Hematopoietic multipotent progenitor cell treated with erythropoietin and hydrocortisone succinate and interleukin-3 and kit ligand, for 6 days (in vitro differentiated cells): ENCODE measurements at regions not wholly inside any gene's neighbourhood (a gene's known extent, or its start where the extent isn't known, plus 50 kb on each side); places are given as distances from the start of the nearest gene placed in this dataset.

Experiments used
- DNase-seq: peaks from one replicate; pipeline ENCODE4 v3.0.0-alpha.2; 2015

DNA sequence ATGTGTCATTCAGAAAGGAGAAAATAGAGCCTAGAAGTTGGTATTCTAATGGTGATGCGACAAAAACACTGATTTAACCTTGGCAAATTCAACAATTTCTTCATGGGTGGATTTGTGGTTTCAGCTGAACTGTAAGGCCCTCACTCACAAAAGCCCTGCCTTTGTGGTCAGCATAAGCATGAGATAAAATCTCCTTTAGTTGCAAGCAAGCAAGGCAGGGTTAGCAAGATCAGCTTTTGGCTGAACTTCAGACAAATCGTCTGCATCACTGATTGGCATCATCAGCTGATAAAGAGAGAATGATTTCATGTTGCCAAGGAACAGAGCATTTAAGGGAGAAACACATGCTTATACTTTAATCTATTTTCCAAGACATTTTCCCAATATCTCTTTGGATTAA is 2582.2 kb downstream of the PCDH7 start:
- peak; percentile 20 for DNase-seq

GRCh38 chr4:33306131-33306530 is 2586.0 kb downstream of the PCDH7 start:
- DNase-seq: no peak

- DNase-seq: no peak
Observed at GRCh38 chr4:33316033-33316432, 2595.9 kb downstream of the PCDH7 start.

GRCh38 chr4:33316578-33316977 is 2596.4 kb downstream of the PCDH7 start:
- DNase-seq: no peak

DNA sequence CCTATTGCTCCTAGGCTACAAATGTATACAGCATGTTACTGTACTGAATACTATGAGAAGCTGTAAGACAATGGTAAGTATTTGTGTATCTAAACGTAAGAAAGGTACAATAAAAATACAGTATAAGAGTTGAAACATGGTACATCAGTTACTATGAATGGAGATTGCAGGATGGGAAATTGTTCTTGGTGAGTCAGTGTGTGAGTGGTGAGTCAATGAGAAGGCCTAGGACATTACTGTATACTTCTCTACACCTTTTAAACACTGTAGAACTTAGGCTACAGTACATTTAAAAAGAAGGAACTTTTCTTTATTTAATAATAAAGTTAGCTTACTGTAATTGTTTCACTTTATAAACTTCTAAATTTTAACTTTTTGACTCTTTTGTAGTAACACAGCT is 2603.2 kb downstream of the PCDH7 start:
- DNase-seq: no peak

GRCh38 chr4:33334416-33334815 is 2614.2 kb downstream of the PCDH7 start:
- DNase-seq: no peak

GRCh38 chr4:33339762-33340161 is 2619.6 kb downstream of the PCDH7 start:
- DNase-seq: no peak

GRCh38 chr4:33340168-33340567 is 2620.0 kb downstream of the PCDH7 start:
- no peak for DNase-seq

- DNase-seq: no peak
Observed at GRCh38 chr4:33349376-33349775, 2629.2 kb downstream of the PCDH7 start.

DNA sequence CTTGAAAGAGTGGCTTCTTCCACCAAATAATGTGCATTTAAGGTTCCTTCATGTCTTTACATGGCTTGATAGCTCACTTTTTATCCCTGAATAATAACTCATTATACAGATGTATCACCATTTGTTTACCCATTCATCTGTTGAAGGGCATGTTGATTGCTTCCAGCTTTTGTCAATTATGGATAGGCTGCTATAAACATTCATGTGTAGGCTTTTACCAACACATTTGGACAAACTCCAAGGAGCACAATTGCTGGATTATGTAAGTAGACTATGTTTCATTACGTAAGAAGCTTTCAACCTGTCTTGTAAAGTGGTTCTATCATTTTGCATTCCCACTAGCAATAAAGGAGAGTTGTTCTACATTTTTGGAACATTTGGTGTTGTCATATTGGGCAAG is 2637.0 kb downstream of the PCDH7 start:
- no peak for DNase-seq

DNA sequence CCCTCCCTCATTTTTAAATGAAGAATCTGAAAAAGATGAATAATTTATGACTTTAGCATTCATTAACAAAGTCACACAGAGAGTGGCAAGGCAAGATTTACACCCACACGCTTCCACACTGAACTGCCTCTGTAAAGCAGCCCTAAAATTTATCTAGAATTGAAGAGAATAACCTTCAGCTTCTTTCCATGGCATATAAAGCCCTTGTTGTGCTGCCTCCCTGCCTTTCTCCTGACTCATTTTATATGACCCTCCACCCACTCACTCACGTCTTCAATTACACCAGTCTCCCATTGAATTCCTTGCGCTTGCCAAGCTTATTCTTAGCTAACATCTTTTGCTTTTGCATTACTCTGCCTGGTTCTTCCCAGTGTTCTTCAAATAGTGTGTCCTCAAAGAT is 2649.3 kb downstream of the PCDH7 start:
- no peak for DNase-seq

GRCh38 chr4:33381816-33382215 is 2661.6 kb downstream of the PCDH7 start:
- no peak for DNase-seq

DNA sequence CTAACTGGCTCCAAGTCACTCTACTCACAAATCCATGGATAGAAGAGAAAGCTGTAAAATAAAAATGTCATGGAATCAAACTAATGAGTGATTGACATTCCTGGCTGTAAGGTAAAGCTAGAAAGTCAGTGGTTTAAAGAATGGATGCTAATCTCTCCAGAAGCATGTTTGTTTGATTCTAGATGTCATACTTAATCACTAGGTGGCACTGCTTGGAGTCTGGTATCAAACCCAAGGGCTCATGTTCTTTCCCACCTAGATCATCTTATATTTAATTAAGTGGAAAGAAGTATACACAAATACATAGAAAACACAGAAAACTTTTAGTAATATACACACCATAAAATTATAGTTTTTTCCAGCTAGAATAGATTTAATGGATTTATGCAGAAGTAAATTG is 2666.6 kb downstream of the PCDH7 start:
- peak; percentile 5 for DNase-seq

GRCh38 chr4:33390976-33391375 is 2670.8 kb downstream of the PCDH7 start:
- DNase-seq: no peak

- DNase-seq: no peak
Observed at GRCh38 chr4:33395731-33396485, 2675.7 kb downstream of the PCDH7 start.

DNA sequence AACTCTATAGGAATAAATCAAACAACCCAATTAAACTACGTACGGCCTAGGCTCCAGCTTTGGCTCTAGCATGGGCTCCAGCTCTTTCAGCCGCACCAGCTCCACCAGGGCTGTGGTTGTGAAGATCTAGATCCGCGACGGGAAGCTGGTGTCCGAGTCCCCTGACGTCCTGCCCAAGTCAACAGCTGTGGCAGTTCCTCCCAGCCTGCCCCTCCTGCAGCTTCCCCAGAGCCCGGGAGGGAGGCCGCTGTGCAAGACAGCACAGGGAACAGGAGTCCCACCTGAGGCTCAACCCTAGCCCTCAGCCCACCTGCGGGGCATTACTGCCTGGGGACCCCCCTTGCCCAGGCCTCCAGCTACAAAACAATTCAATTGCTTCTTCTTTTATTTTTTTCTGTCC is 2680.3 kb downstream of the PCDH7 start:
- no peak for DNase-seq

DNA sequence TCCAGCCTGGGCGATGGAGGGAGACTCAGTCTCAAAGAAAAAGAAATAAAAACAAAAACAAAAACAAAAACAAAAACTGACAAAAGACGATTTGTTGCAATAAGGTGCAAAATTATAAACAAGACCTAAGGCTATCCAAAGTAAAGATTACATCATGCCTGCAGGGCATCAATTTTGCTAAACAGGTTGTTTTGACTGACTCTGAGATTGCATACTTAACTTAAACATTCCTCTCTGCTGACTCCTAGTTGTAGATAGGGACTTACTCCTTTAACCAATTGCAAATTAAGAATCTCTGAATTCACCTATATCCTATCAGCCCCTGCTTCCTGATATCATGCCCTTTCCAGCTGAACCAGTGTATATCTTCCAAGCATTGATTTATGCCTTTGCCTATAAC is 2687.3 kb downstream of the PCDH7 start:
- no peak for DNase-seq

GRCh38 chr4:33411182-33411581 is 2691.0 kb downstream of the PCDH7 start:
- no peak for DNase-seq

DNA sequence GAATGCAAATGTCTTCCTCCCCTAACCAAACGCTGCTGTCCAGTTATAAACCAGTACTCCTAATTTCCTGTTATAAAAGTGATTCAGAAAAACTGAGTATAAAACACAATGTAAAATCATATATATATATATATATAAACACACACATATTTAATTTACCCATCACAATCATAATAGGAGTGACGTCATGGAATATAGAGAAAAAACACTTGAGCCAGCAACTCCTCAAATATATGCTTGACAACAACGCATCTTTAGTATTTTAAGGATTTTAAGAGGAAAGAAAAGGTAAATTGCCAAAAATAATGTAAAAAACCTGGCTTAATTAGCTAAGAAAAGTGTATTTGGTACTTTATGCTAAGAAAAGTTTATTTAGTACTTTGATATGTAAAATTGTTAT is 2701.7 kb downstream of the PCDH7 start:
- no peak for DNase-seq

DNA sequence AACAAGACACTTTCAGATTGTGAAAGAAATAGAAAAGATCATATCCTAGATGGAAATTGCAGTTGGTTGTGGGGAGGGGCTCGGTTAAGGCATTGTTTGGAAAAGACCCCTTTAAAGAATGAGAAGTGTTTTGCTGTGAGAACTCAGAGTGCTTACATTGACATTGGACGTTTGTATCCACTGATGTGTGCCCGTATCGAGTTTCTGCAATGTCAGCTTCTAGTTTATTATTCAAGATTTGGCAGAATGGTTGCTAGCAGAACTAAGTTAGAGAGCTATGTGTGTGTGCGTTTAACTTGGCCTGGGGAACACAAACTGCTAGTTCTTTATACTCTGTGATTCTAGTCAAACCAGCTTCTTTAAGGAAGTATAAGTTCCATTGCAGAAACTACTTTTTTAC is 2702.5 kb downstream of the PCDH7 start:
- no peak for DNase-seq

DNA sequence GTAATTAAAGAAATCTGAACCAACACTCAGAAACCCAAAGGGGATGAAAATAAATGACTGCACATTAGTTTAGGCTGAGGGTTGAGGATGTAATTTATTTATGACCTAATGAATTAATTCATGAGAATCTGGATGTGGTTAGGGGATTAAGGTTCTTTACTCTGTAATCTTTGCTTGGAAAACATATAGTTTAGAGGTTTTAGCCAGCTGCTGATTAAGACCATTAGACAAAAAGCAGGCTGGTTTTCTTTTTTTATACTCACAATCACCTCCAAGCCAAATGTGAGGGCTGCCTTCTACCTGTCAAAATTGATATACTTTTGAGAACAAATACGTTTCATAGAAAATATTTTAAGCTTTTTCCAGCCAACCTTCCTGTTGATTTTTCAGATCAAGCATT is 2705.8 kb downstream of the PCDH7 start:
- DNase-seq: no peak

DNA sequence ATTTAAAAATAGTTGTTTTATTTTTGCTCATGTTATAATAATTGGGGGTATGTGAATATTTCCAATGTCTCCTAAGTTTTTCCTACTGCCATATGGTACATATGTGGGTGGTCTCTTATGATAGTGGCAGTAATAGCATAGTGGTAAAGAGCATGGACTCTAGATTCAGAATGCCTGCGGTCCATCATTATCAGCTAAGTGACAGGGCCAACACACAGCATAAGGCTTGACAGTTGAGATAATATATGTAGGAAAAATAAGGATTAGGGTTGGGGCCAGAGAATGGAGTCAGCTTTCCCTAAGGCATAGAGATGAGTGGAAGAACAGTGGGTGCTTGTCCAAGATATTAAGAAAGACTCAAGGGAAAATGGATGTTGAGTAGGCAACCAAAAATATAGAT is 2707.5 kb downstream of the PCDH7 start:
- DNase-seq: no peak

GRCh38 chr4:33429971-33430370 is 2709.8 kb downstream of the PCDH7 start:
- DNase-seq: no peak

GRCh38 chr4:33437406-33437805 is 2717.2 kb downstream of the PCDH7 start:
- no peak for DNase-seq

DNA sequence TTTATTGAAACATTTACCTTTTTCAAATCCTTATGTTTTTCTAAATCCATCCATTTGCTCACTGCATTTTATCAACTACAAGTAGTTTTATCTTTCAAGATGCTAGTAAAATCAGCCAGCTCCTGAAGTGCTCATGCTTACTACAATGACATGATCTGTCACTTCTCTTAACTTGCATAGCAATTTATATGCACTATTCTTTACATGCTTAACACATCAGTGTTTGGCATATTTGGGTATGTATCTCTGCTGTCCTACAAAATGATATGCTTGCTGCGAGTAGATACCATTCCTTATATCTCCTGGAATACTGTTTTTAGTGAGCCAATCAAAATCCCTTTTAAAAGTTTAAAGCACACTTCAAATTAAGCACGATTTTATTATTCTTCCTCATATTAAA is 2726.8 kb downstream of the PCDH7 start:
- DNase-seq: no peak
